ENCODE measurements at regions not wholly inside any gene's neighbourhood (a gene's known extent, or its start where the extent isn't known, plus 50 kb on each side); places are given as distances from the start of the nearest gene placed in this dataset.

DNA sequence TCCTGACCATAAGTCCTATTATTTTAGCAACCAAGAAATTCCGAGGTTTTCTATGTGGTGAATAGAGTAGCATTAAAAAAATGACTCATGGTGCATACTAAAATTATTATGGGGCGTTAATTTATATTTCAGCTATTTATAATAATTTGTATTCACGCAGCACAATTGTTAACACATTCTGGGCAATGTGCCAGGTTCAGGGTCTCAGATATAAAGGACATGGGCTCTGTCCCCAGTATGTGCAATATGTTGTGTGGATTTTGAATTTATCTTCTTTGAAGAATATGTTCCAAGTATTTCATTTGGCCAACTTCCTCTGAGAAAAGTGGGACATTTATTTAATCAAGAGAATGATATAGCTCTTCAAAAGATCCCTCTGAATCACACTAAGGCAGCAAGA lies 1434.7 kb upstream of the PRR20A start:
- Histone ChIP-seq H3K27me3 (no peaks in the 10 kb centered on the region), H3K4me3 (no peak overlapping the region), H3K4me1 (no peaks in the 10 kb centered on the region), H3K27ac (no peak overlapping the region), H3K36me3 (replicated peaks in 1 of 2; ENCODE audit: insufficient read depth in 1 of 2, low read depth in 2 of 2) (no peaks in the 10 kb centered on the region), H3K9me3 (no peaks in the 10 kb centered on the region)
- 49 to 52% methylated on average over 3 of the region's 3 CpGs for WGBS, 2 donors
- ATAC-seq, result no peak
- TF ChIP-seq POLR2A (IDR thresholded peaks at IDR 0.05), result no peak
- TF ChIP-seq, protein P1, sequence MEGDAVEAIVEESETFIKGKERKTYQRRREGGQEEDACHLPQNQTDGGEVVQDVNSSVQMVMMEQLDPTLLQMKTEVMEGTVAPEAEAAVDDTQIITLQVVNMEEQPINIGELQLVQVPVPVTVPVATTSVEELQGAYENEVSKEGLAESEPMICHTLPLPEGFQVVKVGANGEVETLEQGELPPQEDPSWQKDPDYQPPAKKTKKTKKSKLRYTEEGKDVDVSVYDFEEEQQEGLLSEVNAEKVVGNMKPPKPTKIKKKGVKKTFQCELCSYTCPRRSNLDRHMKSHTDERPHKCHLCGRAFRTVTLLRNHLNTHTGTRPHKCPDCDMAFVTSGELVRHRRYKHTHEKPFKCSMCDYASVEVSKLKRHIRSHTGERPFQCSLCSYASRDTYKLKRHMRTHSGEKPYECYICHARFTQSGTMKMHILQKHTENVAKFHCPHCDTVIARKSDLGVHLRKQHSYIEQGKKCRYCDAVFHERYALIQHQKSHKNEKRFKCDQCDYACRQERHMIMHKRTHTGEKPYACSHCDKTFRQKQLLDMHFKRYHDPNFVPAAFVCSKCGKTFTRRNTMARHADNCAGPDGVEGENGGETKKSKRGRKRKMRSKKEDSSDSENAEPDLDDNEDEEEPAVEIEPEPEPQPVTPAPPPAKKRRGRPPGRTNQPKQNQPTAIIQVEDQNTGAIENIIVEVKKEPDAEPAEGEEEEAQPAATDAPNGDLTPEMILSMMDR (IDR thresholded peaks at IDR 0.05), result no peak
- no peak for DNase-seq
- intact Hi-C loops (cut with DNase I), result no loop called here

DNA sequence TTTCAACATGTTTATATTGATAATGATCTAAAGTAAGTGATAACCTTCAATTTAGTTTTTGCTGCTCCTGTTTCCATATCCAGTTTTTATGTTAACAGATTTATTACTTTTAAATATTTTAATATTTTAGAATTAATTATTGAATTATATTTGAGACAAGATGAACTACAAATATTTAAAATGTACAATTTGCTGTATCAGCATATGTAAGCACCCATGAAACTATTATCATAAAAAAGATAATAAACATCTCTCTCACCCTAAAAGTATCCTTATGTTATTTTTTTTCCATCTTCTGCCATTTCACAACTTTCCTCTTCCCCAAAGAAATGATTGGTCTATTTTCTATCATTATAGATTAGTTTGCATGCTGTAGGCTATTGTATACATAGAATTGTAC lies 1426.6 kb upstream of the PRR20A start:
- Histone ChIP-seq H3K27me3 (no peaks in the 10 kb centered on the region), H3K27ac (no peak overlapping the region), H3K36me3 (replicated peaks in 1 of 2; ENCODE audit: insufficient read depth in 1 of 2, low read depth in 2 of 2) (no peaks in the 10 kb centered on the region), H3K4me1 (no peaks in the 10 kb centered on the region), H3K9me3 (no peaks in the 10 kb centered on the region), H3K4me3 (no peak overlapping the region)
- intact Hi-C loops (cut with DNase I), result no loop called here
- ATAC-seq, result no peak
- TF ChIP-seq, protein P1 (IDR thresholded peaks at IDR 0.05), result no peak
- TF ChIP-seq POLR2A (IDR thresholded peaks at IDR 0.05), result no peak
- no peak for DNase-seq

DNA sequence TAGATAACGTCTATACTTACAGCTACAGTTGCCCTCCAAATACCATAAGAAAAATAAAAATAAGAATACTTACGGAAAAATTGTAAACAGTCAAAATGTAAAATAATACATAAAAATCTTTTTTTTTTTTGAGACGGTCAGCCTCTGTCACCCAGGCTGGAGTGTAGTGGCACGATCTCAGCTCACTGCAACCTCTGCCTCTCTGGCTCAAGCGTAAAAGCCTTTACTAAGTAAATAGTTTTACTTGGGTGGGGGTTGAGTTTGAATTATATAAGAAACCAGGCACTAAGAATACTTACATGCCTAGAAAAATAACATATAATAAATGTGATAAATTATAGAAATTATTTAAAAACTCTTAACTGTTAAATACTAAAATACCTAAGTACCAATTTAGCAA lies 1413.0 kb upstream of the PRR20A start:
- no peak overlapping the region for H3K27ac ChIP-seq
- H3K9me3 ChIP-seq, result no peaks in the 10 kb centered on the region
- no peak for ATAC-seq
- H3K27me3 ChIP-seq, result no peaks in the 10 kb centered on the region
- 49 to 54% methylated on average over 5 of the region's 5 CpGs for WGBS, 2 donors
- DNase-seq, result no peak
- no peak overlapping the region for H3K4me3 ChIP-seq
- no peaks in the 10 kb centered on the region for H3K36me3 ChIP-seq (replicated peaks in 1 of 2; ENCODE audit: insufficient read depth in 1 of 2, low read depth in 2 of 2)
- intact Hi-C loops (cut with DNase I), result no loop called here
- no peaks in the 10 kb centered on the region for H3K4me1 ChIP-seq
- no peak for TF ChIP-seq POLR2A (IDR thresholded peaks at IDR 0.05)
- TF ChIP-seq, protein P1 (IDR thresholded peaks at IDR 0.05), result no peak

DNA sequence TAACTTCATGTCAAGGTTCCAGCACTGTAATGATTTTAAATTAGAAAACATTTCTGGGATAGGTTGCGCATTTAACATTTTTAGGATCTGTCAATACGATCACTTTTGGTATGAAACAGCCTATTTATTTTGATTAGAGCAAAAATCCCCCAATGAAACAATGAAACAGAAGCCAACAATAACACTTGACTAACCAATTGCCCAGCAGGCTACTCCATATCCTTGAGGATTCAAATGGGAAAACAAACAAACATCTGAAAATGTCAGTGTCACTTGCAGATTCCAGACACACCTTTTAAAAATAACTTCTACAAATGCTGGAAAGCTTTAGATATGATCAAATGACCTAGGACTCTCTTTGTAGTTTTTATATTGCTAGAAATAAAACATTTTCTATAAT lies 1412.5 kb upstream of the PRR20A start:
- Histone ChIP-seq H3K27ac (no peak overlapping the region), H3K9me3 (no peaks in the 10 kb centered on the region), H3K27me3 (no peaks in the 10 kb centered on the region), H3K36me3 (replicated peaks in 1 of 2; ENCODE audit: insufficient read depth in 1 of 2, low read depth in 2 of 2) (no peaks in the 10 kb centered on the region), H3K4me3 (no peak overlapping the region), H3K4me1 (no peaks in the 10 kb centered on the region)
- intact Hi-C loops (cut with DNase I), result no loop called here
- TF ChIP-seq, protein P1 (IDR thresholded peaks at IDR 0.05), result no peak
- TF ChIP-seq POLR2A (IDR thresholded peaks at IDR 0.05), result no peak
- WGBS, 2 donors, result 66 to 82% methylated on average over 2 of the region's 2 CpGs
- no peak for DNase-seq
- ATAC-seq, result no peak

DNA sequence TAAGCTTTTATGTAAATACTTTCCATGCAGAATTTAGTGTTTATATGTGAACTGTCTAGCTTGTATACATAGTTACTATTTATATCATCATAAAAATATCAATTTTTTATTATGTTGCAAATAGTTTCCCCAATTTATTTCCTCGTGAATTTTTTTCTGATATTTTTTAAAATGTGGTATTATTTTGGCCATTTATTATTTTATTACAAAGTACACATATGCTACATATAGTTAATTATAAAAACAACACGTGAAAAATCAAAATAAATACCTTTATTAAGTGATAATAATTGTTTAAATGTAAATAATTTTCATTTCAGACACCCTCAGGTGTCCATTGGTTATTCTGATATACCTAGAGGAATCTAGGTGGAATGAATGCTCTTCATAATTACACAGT lies 1394.9 kb upstream of the PRR20A start:
- intact Hi-C loops (cut with DNase I), result no loop called here
- no peak for DNase-seq
- no peak overlapping the region for H3K4me3 ChIP-seq
- ATAC-seq, result no peak
- H3K4me1 ChIP-seq, result no peaks in the 10 kb centered on the region
- H3K36me3 ChIP-seq (replicated peaks in 1 of 2; ENCODE audit: insufficient read depth in 1 of 2, low read depth in 2 of 2), result no peaks in the 10 kb centered on the region
- H3K27ac ChIP-seq, result no peak overlapping the region
- TF ChIP-seq, protein P1 (IDR thresholded peaks at IDR 0.05), result no peak
- no peak for TF ChIP-seq POLR2A (IDR thresholded peaks at IDR 0.05)
- H3K27me3 ChIP-seq, result no peaks in the 10 kb centered on the region
- 38 to 40% methylated on average over 2 of the region's 2 CpGs for WGBS, 2 donors
- no peaks in the 10 kb centered on the region for H3K9me3 ChIP-seq
